A549 (cell line): ENCODE measurements at regions not wholly inside any gene's neighbourhood (a gene's known extent, or its start where the extent isn't known, plus 50 kb on each side); places are given as distances from the start of the nearest gene placed in this dataset.

Experiments
- ATAC-seq, 2 experiments: fragments of 200-7000 bp in 1 of 2; fragments of >200 bp in 1 of 2; cut with Nextera tagmentation in 1 of 2; cut with Tn5 transposase in 1 of 2; 3 replicates each; pipeline versions ENCODE4 v1.8.0 to v1.9.1; 2018 to 2020; ENCODE audit warnings: mild to moderate bottlenecking in 1 of 2, moderate library complexity in 1 of 2
- CTCF ChIA-PET: fragments of 300-600 bp; sonication (Branson Sonifier 250); formaldehyde crosslinking; extraction: SDS; loops from one replicate; lab custom pipeline; 2021; ENCODE audit warnings: antibody characterized with exemption, inconsistent platforms; lab: Yijun Ruan, JAX
- POLR2A ChIA-PET: fragments of 350-600 bp; formaldehyde crosslinking; extraction: SDS; loops from one replicate; lab custom pipeline; 2021; ENCODE audit warnings: antibody characterized with exemption, inconsistent platforms; lab: Yijun Ruan, JAX
- DNase-seq, 2 experiments: peaks; one replicate each; pipeline versions ENCODE4 v3.0.0 to v3.0.0-alpha.2; 2011 to 2016; ENCODE audit warnings: low read depth in 1 of 2, low spot score in 1 of 2
- FAIRE-seq: peaks from 2 replicates; lab custom pipeline; 2011; peaks lifted over from hg19 to GRCh38; lab: Jason Lieb, UNC
- H3K27ac ChIP-seq, 2 experiments: fragments of >200 bp; sonication (Bioruptor Twin); formaldehyde crosslinking; 3 replicates each; pipeline ENCODE4 v1.5.1; 2016 to 2017
- H3K4me1 ChIP-seq: fragments of >200 bp; sonication (Bioruptor Twin); formaldehyde crosslinking; 3 replicates; pipeline ENCODE4 v1.6.1; 2016
- H3K4me2 ChIP-seq: fragments of >200 bp; sonication (Bioruptor Twin); formaldehyde crosslinking; 3 replicates; pipeline ENCODE4 v1.6.1; 2016
- H3K4me3 ChIP-seq: fragments of >200 bp; sonication (Bioruptor Twin); formaldehyde crosslinking; 3 replicates; pipeline ENCODE4 v1.5.1; 2016
- H3K9me3 ChIP-seq: fragments of >200 bp; sonication (Bioruptor Twin); formaldehyde crosslinking; 3 replicates; pipeline ENCODE4 v1.6.1; 2016
- BCL3 ChIP-seq: fragments of >200 bp; sonication (Bioruptor Twin); formaldehyde crosslinking; IDR thresholded peaks from 3 replicates; pipeline ENCODE4 v1.6.1; 2016
- CBX2 ChIP-seq: fragments of 200-600 bp; sonication (generic); IDR thresholded peaks from 2 replicates; pipeline ENCODE4 v1.6.1; 2016; ENCODE audit warnings: low read depth, mild to moderate bottlenecking, borderline replicate concordance
- CBX8 ChIP-seq: fragments of 200-600 bp; sonication (generic); IDR thresholded peaks from 2 replicates; pipeline ENCODE4 v1.6.1; 2016
- CHD4 ChIP-seq: fragments of 200-600 bp; sonication (generic); IDR thresholded peaks from 2 replicates; pipeline ENCODE4 v1.6.1; 2016; ENCODE audit warnings: antibody characterized with exemption, mild to moderate bottlenecking, borderline replicate concordance
- EHF ChIP-seq: fragments of 250-450 bp; sonication (Bioruptor Pico); IDR thresholded peaks from 2 replicates; pipeline ENCODE4 v1.5.0; 2020; ENCODE audit warnings: mild to moderate bottlenecking
- EHMT2 ChIP-seq: fragments of 200-600 bp; sonication (generic); IDR thresholded peaks from 2 replicates; pipeline ENCODE4 v1.6.1; 2016; ENCODE audit warnings: antibody characterized with exemption, low read depth, mild to moderate bottlenecking, moderate library complexity
- EP300 ChIP-seq, 2 experiments: fragments of >200 bp; sonication (Bioruptor Twin); formaldehyde crosslinking; IDR thresholded peaks; 2 replicates in 1 of 2; 3 replicates in 1 of 2; pipeline ENCODE4 v1.6.1; 2016 to 2017
- HDAC2 ChIP-seq: fragments of 200-600 bp; sonication (generic); IDR thresholded peaks from 2 replicates; pipeline ENCODE4 v1.6.1; 2016
- HEYL ChIP-seq: fragments of 250-450 bp; sonication (Bioruptor Pico); IDR thresholded peaks from 2 replicates; pipeline ENCODE4 v1.8.0; 2021; ENCODE audit warnings: mild to moderate bottlenecking, moderate library complexity
- JUN ChIP-seq, 2 experiments: fragments of >200 bp; sonication (Bioruptor Twin); formaldehyde crosslinking; IDR thresholded peaks; 2 replicates in 1 of 2; 3 replicates in 1 of 2; pipeline ENCODE4 v1.6.1; 2016 to 2017
- KDM1A ChIP-seq: fragments of 200-600 bp; sonication (generic); IDR thresholded peaks from 2 replicates; pipeline ENCODE4 v1.6.1; 2016; ENCODE audit warnings: low read depth, mild to moderate bottlenecking
- KDM5A ChIP-seq: fragments of 200-600 bp; sonication (generic); IDR thresholded peaks from 2 replicates; pipeline ENCODE4 v1.6.1; 2016; ENCODE audit warnings: antibody characterized with exemption, mild to moderate bottlenecking
- MAZ ChIP-seq: fragments of 150-350 bp; IDR thresholded peaks from 2 replicates; pipeline ENCODE4 v1.6.1; 2014; ENCODE audit warnings: antibody characterized with exemption, low read depth, low read length, borderline replicate concordance
- MYC ChIP-seq: IDR thresholded peaks from 2 replicates; pipeline ENCODE4 v1.6.1; 2012; ENCODE audit warnings: mild to moderate bottlenecking, inconsistent platforms, low read length, improper control_type of control experiment, borderline replicate concordance
- NFE2L2 ChIP-seq: fragments of 150-350 bp; conservative IDR thresholded peaks from 2 replicates; pipeline ENCODE4 v1.6.1; 2014; ENCODE audit warnings: low read length
- PBX3 ChIP-seq: IDR thresholded peaks from 2 replicates; pipeline ENCODE4 v1.6.1; 2012
- PHF8 ChIP-seq: fragments of 200-600 bp; sonication (generic); IDR thresholded peaks from 2 replicates; pipeline ENCODE4 v1.6.1; 2016; ENCODE audit warnings: low read depth, mild to moderate bottlenecking, antibody characterized with exemption, moderate library complexity, borderline replicate concordance
- POLR2A ChIP-seq: IDR thresholded peaks from 2 replicates; pipeline ENCODE4 v1.6.1; 2012; ENCODE audit warnings: mild to moderate bottlenecking, low read length
- RARB ChIP-seq: fragments of 250-450 bp; sonication (Bioruptor Pico); IDR thresholded peaks from 2 replicates; pipeline ENCODE4 v1.8.0; 2021; ENCODE audit warnings: mild to moderate bottlenecking, moderate library complexity
- RCOR1 ChIP-seq: fragments of 150-350 bp; IDR thresholded peaks from 2 replicates; pipeline ENCODE4 v1.6.1; 2014; ENCODE audit warnings: antibody characterized with exemption, low read length, low read depth
- REST ChIP-seq: fragments of 200-600 bp; sonication (generic); IDR thresholded peaks from 2 replicates; pipeline ENCODE4 v1.6.1; 2016; ENCODE audit warnings: antibody characterized with exemption, mild to moderate bottlenecking, moderate library complexity
- TP53 ChIP-seq: fragments of 250-450 bp; sonication (Bioruptor Pico); IDR thresholded peaks from 2 replicates; pipeline ENCODE4 v1.5.0; 2021; ENCODE audit warnings: mild to moderate bottlenecking, moderate library complexity
- ZC3H11A ChIP-seq: fragments of 450-650 bp; IDR thresholded peaks from 2 replicates; pipeline ENCODE4 v1.6.1; 2014; ENCODE audit warnings: antibody characterized with exemption, mild to moderate bottlenecking
- ZFP36 ChIP-seq: fragments of 450-650 bp; IDR thresholded peaks from 2 replicates; pipeline ENCODE4 v1.6.1; 2014; ENCODE audit warnings: borderline replicate concordance; ENCODE audit not compliant: partially characterized antibody
- ZNF302 ChIP-seq: fragments of 250-450 bp; sonication (Bioruptor Pico); IDR thresholded peaks from 2 replicates; pipeline ENCODE4 v1.9.0; 2021; ENCODE audit warnings: inconsistent platforms, mild to moderate bottlenecking, moderate library complexity
- ZSCAN20 ChIP-seq: fragments of 250-450 bp; sonication (Bioruptor Pico); IDR thresholded peaks from 2 replicates; pipeline ENCODE4 v1.8.0; 2022; ENCODE audit warnings: mild to moderate bottlenecking, moderate library complexity
- WGBS: methylation state at CpG from one replicate; pipeline ENCODE4 v1.1.6; 2017; ENCODE audit errors: missing lambda C conversion rate; 5-methylcytosine and 5-hydroxymethylcytosine counted together
- TF ChIP-seq, protein P1 (sequence below): fragments of >200 bp; sonication (Bioruptor Twin); formaldehyde crosslinking; IDR thresholded peaks from 3 replicates; pipeline ENCODE4 v1.5.1; 2016
- TF ChIP-seq, protein P2 (sequence below): fragments of 250-450 bp; sonication (Bioruptor Pico); IDR thresholded peaks from 2 replicates; pipeline ENCODE4 v1.5.0; 2021; ENCODE audit warnings: mild to moderate bottlenecking, moderate library complexity, borderline replicate concordance
- TF ChIP-seq, protein P3 (sequence below): IDR thresholded peaks from 2 replicates; pipeline ENCODE4 v1.6.1; 2012
- TF ChIP-seq, protein P4 (sequence below): IDR thresholded peaks from 2 replicates; pipeline ENCODE4 v1.6.1; 2012; ENCODE audit warnings: low read depth, borderline replicate concordance

- FAIRE-seq (no peak), DNase-seq (no peak), ATAC-seq (no peak)
- H3K27ac ChIP-seq = no peak overlapping the region
- TF ChIP-seq, protein P1, sequence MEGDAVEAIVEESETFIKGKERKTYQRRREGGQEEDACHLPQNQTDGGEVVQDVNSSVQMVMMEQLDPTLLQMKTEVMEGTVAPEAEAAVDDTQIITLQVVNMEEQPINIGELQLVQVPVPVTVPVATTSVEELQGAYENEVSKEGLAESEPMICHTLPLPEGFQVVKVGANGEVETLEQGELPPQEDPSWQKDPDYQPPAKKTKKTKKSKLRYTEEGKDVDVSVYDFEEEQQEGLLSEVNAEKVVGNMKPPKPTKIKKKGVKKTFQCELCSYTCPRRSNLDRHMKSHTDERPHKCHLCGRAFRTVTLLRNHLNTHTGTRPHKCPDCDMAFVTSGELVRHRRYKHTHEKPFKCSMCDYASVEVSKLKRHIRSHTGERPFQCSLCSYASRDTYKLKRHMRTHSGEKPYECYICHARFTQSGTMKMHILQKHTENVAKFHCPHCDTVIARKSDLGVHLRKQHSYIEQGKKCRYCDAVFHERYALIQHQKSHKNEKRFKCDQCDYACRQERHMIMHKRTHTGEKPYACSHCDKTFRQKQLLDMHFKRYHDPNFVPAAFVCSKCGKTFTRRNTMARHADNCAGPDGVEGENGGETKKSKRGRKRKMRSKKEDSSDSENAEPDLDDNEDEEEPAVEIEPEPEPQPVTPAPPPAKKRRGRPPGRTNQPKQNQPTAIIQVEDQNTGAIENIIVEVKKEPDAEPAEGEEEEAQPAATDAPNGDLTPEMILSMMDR = no peak
- no peak for TF ChIP-seq HEYL
- TF ChIP-seq KDM1A = no peak
- no peak for TF ChIP-seq POLR2A
- no peak for TF ChIP-seq EHF (CRISPR knock-in tag)
- no peak for TF ChIP-seq TP53 (CRISPR knock-in tag)
- TF ChIP-seq CBX8 = no peak
- no peak for TF ChIP-seq CBX2
- TF ChIP-seq ZC3H11A = no peak
- TF ChIP-seq ZFP36 = no peak
- TF ChIP-seq PBX3 = no peak
- TF ChIP-seq, protein P2, sequence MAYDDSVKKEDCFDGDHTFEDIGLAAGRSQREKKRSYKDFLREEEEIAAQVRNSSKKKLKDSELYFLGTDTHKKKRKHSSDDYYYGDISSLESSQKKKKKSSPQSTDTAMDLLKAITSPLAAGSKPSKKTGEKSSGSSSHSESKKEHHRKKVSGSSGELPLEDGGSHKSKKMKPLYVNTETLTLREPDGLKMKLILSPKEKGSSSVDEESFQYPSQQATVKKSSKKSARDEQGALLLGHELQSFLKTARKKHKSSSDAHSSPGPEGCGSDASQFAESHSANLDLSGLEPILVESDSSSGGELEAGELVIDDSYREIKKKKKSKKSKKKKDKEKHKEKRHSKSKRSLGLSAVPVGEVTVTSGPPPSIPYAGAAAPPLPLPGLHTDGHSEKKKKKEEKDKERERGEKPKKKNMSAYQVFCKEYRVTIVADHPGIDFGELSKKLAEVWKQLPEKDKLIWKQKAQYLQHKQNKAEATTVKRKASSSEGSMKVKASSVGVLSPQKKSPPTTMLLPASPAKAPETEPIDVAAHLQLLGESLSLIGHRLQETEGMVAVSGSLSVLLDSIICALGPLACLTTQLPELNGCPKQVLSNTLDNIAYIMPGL = no peak
- no peak for TF ChIP-seq EHMT2
- TF ChIP-seq KDM5A = no peak
- no peak for TF ChIP-seq BCL3
- no peak for TF ChIP-seq ZNF302 (CRISPR knock-in tag)
- no peak for TF ChIP-seq PHF8
- TF ChIP-seq, protein P3, sequence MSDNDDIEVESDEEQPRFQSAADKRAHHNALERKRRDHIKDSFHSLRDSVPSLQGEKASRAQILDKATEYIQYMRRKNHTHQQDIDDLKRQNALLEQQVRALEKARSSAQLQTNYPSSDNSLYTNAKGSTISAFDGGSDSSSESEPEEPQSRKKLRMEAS = no peak
- ChIA-PET CTCF (no interaction called here), POLR2A (no interaction called here)
- H3K4me3 ChIP-seq = no peak overlapping the region
- H3K9me3 ChIP-seq = 0 out of 3 replicates have a peak, but pooled peaks cover 4% of the 10 kb centered on the region
- H3K4me2 ChIP-seq = no peak overlapping the region
- no peaks in the 10 kb centered on the region for H3K4me1 ChIP-seq
- 22% methylated on average over 2 of the region's 2 CpGs for WGBS
Measured at GRCh38 chr5:130729541-130729940, 435.5 kb downstream of the HINT1 start.

DNA sequence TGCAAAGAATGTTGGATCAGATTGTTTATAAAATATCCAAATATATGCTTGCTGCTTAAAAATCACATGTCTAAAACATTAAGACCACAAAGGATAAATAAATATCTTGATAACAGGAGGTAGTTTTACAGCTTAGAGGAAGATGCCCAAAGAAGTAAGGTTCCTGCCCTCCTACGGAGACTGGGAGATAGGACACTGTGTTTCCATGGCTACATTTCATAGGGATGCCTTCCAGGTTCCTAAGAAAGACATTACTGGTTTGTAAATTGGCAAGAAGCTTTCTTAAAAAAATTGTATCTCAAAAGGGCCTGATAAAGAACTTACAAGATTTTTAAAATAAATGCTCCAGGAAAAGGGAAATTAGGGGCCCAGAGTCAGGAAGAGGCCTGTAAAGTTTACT lies 437.2 kb downstream of the HINT1 start:
- no peak for ATAC-seq
- no peak overlapping the region for H3K4me3 ChIP-seq
- ChIA-PET POLR2A (no interaction called here), CTCF (no interaction called here)
- FAIRE-seq = no peak
- DNase-seq = no peak
- 81% methylated on average over 1 of the region's 1 CpG for WGBS
- no peak overlapping the region for H3K27ac ChIP-seq
- no peak overlapping the region for H3K4me2 ChIP-seq
- H3K9me3 ChIP-seq = 0 out of 3 replicates have a peak, but pooled peaks cover 4% of the 10 kb centered on the region
- H3K4me1 ChIP-seq = no peaks in the 10 kb centered on the region
- TF ChIP-seq JUN (IDR thresholded peaks at IDR 0.05) (no peak), KDM1A (no peak), NFE2L2 (no peak), ZSCAN20 (CRISPR knock-in tag) (no peak), PHF8 (no peak), EHF (CRISPR knock-in tag) (no peak), REST (no peak), RARB (CRISPR knock-in tag) (no peak), CBX2 (no peak), EP300 (IDR thresholded peaks at IDR 0.05) (no peak), HDAC2 (no peak), TP53 (CRISPR knock-in tag) (no peak), RCOR1 (no peak), MAZ (no peak), KDM5A (no peak), MYC (no peak), CHD4 (no peak)
- TF ChIP-seq, protein P4, sequence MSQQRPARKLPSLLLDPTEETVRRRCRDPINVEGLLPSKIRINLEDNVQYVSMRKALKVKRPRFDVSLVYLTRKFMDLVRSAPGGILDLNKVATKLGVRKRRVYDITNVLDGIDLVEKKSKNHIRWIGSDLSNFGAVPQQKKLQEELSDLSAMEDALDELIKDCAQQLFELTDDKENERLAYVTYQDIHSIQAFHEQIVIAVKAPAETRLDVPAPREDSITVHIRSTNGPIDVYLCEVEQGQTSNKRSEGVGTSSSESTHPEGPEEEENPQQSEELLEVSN = no peak
